T-helper 2 cell treated with Interferon-gamma antibody and Interleukin-4, amounts not matched to agents 5 μg/mL and 100 μg/mL, for 36 hours (primary cell): ENCODE measurements at regions not wholly inside any gene's neighbourhood (a gene's known extent, or its start where the extent isn't known, plus 50 kb on each side); places are given as distances from the start of the nearest gene placed in this dataset.

Experiments used
- DNase-seq: peaks from one replicate; pipeline ENCODE4 v3.0.0; 2021; ENCODE audit warnings: low spot score
- H3K27ac Mint-ChIP-seq: one replicate; pipeline ENCODE4 v1.8.0; 2021; ENCODE audit warnings: mild to moderate bottlenecking, mixed read lengths
- H3K27me3 Mint-ChIP-seq: one replicate; pipeline ENCODE4 v1.8.0; 2021; ENCODE audit warnings: low read depth, mixed read lengths
- H3K36me3 Mint-ChIP-seq: one replicate; pipeline ENCODE4 v1.8.0; 2021; ENCODE audit warnings: low read depth, mixed read lengths
- H3K4me1 Mint-ChIP-seq: one replicate; pipeline ENCODE4 v1.8.0; 2021; ENCODE audit warnings: low read depth, mixed read lengths
- H3K4me3 Mint-ChIP-seq: one replicate; pipeline ENCODE4 v1.8.0; 2022; ENCODE audit warnings: mild to moderate bottlenecking, moderate library complexity, mixed read lengths
- H3K9me3 Mint-ChIP-seq: one replicate; pipeline ENCODE4 v1.8.0; 2021; ENCODE audit warnings: mixed read lengths

GRCh38 chr12:20206410-20206809 is 161.9 kb upstream of the PDE3A start:
- DNase-seq: no peak
- Mint-ChIP-seq H3K27me3 (no peaks in the 10 kb centered on the region), H3K9me3 (no peaks in the 10 kb centered on the region), H3K36me3 (no peaks in the 10 kb centered on the region), H3K4me1 (no peaks in the 10 kb centered on the region), H3K27ac (no peak overlapping the region), H3K4me3 (no peak overlapping the region)

- no peak for DNase-seq
- Mint-ChIP-seq H3K9me3 (no peaks in the 10 kb centered on the region), H3K27ac (no peak overlapping the region), H3K4me1 (no peaks in the 10 kb centered on the region), H3K27me3 (no peaks in the 10 kb centered on the region), H3K36me3 (no peaks in the 10 kb centered on the region), H3K4me3 (no peak overlapping the region)
Measured at GRCh38 chr12:20210621-20211215, 157.6 kb upstream of the PDE3A start.

GRCh38 chr12:20211541-20211940 is 156.8 kb upstream of the PDE3A start:
- Mint-ChIP-seq H3K4me1 (no peaks in the 10 kb centered on the region), H3K9me3 (no peaks in the 10 kb centered on the region), H3K27me3 (no peaks in the 10 kb centered on the region), H3K4me3 (no peak overlapping the region), H3K36me3 (no peaks in the 10 kb centered on the region), H3K27ac (no peak overlapping the region)
- DNase-seq: no peak

- H3K4me3 Mint-ChIP-seq: no peak overlapping the region
- no peak overlapping the region for H3K27ac Mint-ChIP-seq
- H3K27me3 Mint-ChIP-seq: no peaks in the 10 kb centered on the region
- no peaks in the 10 kb centered on the region for H3K36me3 Mint-ChIP-seq
- no peak for DNase-seq
- H3K9me3 Mint-ChIP-seq: no peaks in the 10 kb centered on the region
- no peaks in the 10 kb centered on the region for H3K4me1 Mint-ChIP-seq
Measured at GRCh38 chr12:20211981-20212421, 156.3 kb upstream of the PDE3A start.

GRCh38 chr12:20212658-20213555 is 155.4 kb upstream of the PDE3A start:
- H3K4me1 Mint-ChIP-seq: no peaks in the 10 kb centered on the region
- no peaks in the 10 kb centered on the region for H3K9me3 Mint-ChIP-seq
- no peaks in the 10 kb centered on the region for H3K36me3 Mint-ChIP-seq
- no peaks in the 10 kb centered on the region for H3K27me3 Mint-ChIP-seq
- H3K27ac Mint-ChIP-seq: no peak overlapping the region
- H3K4me3 Mint-ChIP-seq: no peak overlapping the region
- DNase-seq: no peak

GRCh38 chr12:20213723-20214625 is 154.4 kb upstream of the PDE3A start:
- no peaks in the 10 kb centered on the region for H3K36me3 Mint-ChIP-seq
- DNase-seq: no peak
- no peaks in the 10 kb centered on the region for H3K4me1 Mint-ChIP-seq
- no peaks in the 10 kb centered on the region for H3K27me3 Mint-ChIP-seq
- no peak overlapping the region for H3K4me3 Mint-ChIP-seq
- no peaks in the 10 kb centered on the region for H3K9me3 Mint-ChIP-seq
- H3K27ac Mint-ChIP-seq: no peak overlapping the region

- peaks cover 9% of the 10 kb centered on the region for H3K9me3 Mint-ChIP-seq
- H3K4me1 Mint-ChIP-seq: no peaks in the 10 kb centered on the region
- no peaks in the 10 kb centered on the region for H3K27me3 Mint-ChIP-seq
- no peak for DNase-seq
- H3K4me3 Mint-ChIP-seq: no peak overlapping the region
- no peak overlapping the region for H3K27ac Mint-ChIP-seq
- no peaks in the 10 kb centered on the region for H3K36me3 Mint-ChIP-seq
Measured at GRCh38 chr12:20220339-20220738, 148.0 kb upstream of the PDE3A start.

GRCh38 chr12:20232931-20233675 is 135.2 kb upstream of the PDE3A start:
- H3K4me1 Mint-ChIP-seq: no peaks in the 10 kb centered on the region
- no peak overlapping the region for H3K27ac Mint-ChIP-seq
- H3K27me3 Mint-ChIP-seq: no peaks in the 10 kb centered on the region
- DNase-seq: no peak
- H3K4me3 Mint-ChIP-seq: no peak overlapping the region
- no peaks in the 10 kb centered on the region for H3K36me3 Mint-ChIP-seq
- peaks cover 27% of the 10 kb centered on the region for H3K9me3 Mint-ChIP-seq

- Mint-ChIP-seq H3K36me3 (no peaks in the 10 kb centered on the region), H3K4me1 (no peaks in the 10 kb centered on the region), H3K4me3 (no peak overlapping the region), H3K9me3 (peaks cover 27% of the 10 kb centered on the region), H3K27ac (no peak overlapping the region), H3K27me3 (no peaks in the 10 kb centered on the region)
- no peak for DNase-seq
Measured at GRCh38 chr12:20234474-20234873, 133.9 kb upstream of the PDE3A start.

GRCh38 chr12:20237091-20237490 is 131.2 kb upstream of the PDE3A start:
- DNase-seq: no peak
- H3K27me3 Mint-ChIP-seq: no peaks in the 10 kb centered on the region
- no peak overlapping the region for H3K27ac Mint-ChIP-seq
- no peaks in the 10 kb centered on the region for H3K36me3 Mint-ChIP-seq
- H3K9me3 Mint-ChIP-seq: peaks cover 13% of the 10 kb centered on the region
- H3K4me3 Mint-ChIP-seq: no peak overlapping the region
- H3K4me1 Mint-ChIP-seq: no peaks in the 10 kb centered on the region

- peaks cover 9% of the 10 kb centered on the region for H3K9me3 Mint-ChIP-seq
- no peak overlapping the region for H3K4me3 Mint-ChIP-seq
- no peak for DNase-seq
- no peaks in the 10 kb centered on the region for H3K36me3 Mint-ChIP-seq
- H3K27me3 Mint-ChIP-seq: no peaks in the 10 kb centered on the region
- H3K27ac Mint-ChIP-seq: no peak overlapping the region
- no peaks in the 10 kb centered on the region for H3K4me1 Mint-ChIP-seq
Measured at GRCh38 chr12:20245491-20245890, 122.8 kb upstream of the PDE3A start.

GRCh38 chr12:20248646-20249045 is 119.7 kb upstream of the PDE3A start:
- Mint-ChIP-seq H3K27me3 (no peaks in the 10 kb centered on the region), H3K36me3 (no peaks in the 10 kb centered on the region), H3K4me1 (no peaks in the 10 kb centered on the region), H3K27ac (no peak overlapping the region), H3K9me3 (peaks cover 9% of the 10 kb centered on the region), H3K4me3 (no peak overlapping the region)
- DNase-seq: no peak

- Mint-ChIP-seq H3K4me1 (no peaks in the 10 kb centered on the region), H3K27ac (no peak overlapping the region), H3K9me3 (peaks cover 9% of the 10 kb centered on the region), H3K27me3 (no peaks in the 10 kb centered on the region), H3K4me3 (no peak overlapping the region), H3K36me3 (no peaks in the 10 kb centered on the region)
- no peak for DNase-seq
Measured at GRCh38 chr12:20250761-20251160, 117.6 kb upstream of the PDE3A start.
